SK-N-SH (cell line): ENCODE measurements at regions not wholly inside any gene's neighbourhood (a gene's known extent, or its start where the extent isn't known, plus 50 kb on each side); places are given as distances from the start of the nearest gene placed in this dataset.

ENCODE experiments used
- CTCF ChIA-PET: fragments of 300-600, 350-600 bp; formaldehyde crosslinking; extraction: SDS; loops from one replicate; lab custom pipeline; 2021; lab: Yijun Ruan, JAX
- POLR2A ChIA-PET: fragments of 350-600 bp; sonication (Branson Sonifier 250); formaldehyde crosslinking; extraction: SDS; loops from one replicate; lab custom pipeline; 2020; ENCODE audit warnings: antibody characterized with exemption, inconsistent platforms; lab: Yijun Ruan, JAX
- DNase-seq: peaks from one replicate; pipeline ENCODE4 v3.0.0; 2012
- H2AFZ ChIP-seq: fragments of 200-600 bp; sonication (generic); 2 replicates; pipeline ENCODE4 v1.8.1; 2016; ENCODE audit warnings: antibody characterized with exemption, mild to moderate bottlenecking, low read depth
- H3F3A ChIP-seq: fragments of 200-600 bp; sonication (generic); replicated peaks from 2 replicates; pipeline ENCODE3; 2016; ENCODE audit warnings: antibody characterized with exemption, mild to moderate bottlenecking; ENCODE audit not compliant: insufficient read depth
- H3K27ac ChIP-seq, 2 experiments: fragments of 200-500 bp in 1 of 2; fragments of 200-600 bp in 1 of 2; sonication (Bioruptor generic) in 1 of 2; sonication (generic), shearing (Covaris generic) in 1 of 2; 2 replicates each; pipeline versions ENCODE4 v1.5.1 to v1.6.1; 2014 to 2016; ENCODE audit warnings: low read depth in 2 of 2, inconsistent platforms in 1 of 2, low read length in 1 of 2, mild to moderate bottlenecking in 1 of 2, mixed read lengths in 1 of 2
- H3K27me3 ChIP-seq: fragments of 200-600 bp; sonication (generic), shearing (Covaris generic); 2 replicates; pipeline ENCODE4 v1.6.1; 2016; ENCODE audit warnings: mixed run types; ENCODE audit not compliant: insufficient read depth
- H3K36me3 ChIP-seq, 2 experiments: fragments of 200-500 bp in 1 of 2; fragments of 200-600 bp in 1 of 2; sonication (Bioruptor generic) in 1 of 2; sonication (generic) in 1 of 2; replicated peaks in 1 of 2; 2 replicates each; pipeline versions ENCODE3 to v1.5.1; 2014 to 2016; ENCODE audit warnings: low read length in 1 of 2, mild to moderate bottlenecking in 1 of 2; ENCODE audit not compliant: insufficient read depth in 2 of 2, control insufficient read depth in 1 of 2
- H3K4me1 ChIP-seq, 2 experiments: fragments of 200-500 bp in 1 of 2; fragments of 200-600 bp in 1 of 2; sonication (Bioruptor generic) in 1 of 2; sonication (generic), shearing (Covaris generic) in 1 of 2; 2 replicates each; pipeline versions ENCODE4 v1.5.1 to v1.6.1; 2014 to 2016; ENCODE audit warnings: low read depth in 1 of 2, low read length in 1 of 2, mixed run types in 1 of 2; ENCODE audit not compliant: insufficient read depth in 2 of 2, control insufficient read depth in 1 of 2
- H3K4me2 ChIP-seq: fragments of 200-600 bp; sonication (generic), shearing (Covaris generic); 2 replicates; pipeline ENCODE4 v1.6.1; 2017; ENCODE audit warnings: mixed run types
- H3K4me3 ChIP-seq, 2 experiments: fragments of 200-500 bp in 1 of 2; fragments of 200-600 bp in 1 of 2; sonication (Bioruptor generic) in 1 of 2; sonication (generic), shearing (Covaris generic) in 1 of 2; 2 replicates each; pipeline versions ENCODE4 v1.5.1 to v1.8.1; 2014 to 2016; ENCODE audit warnings: low read depth in 2 of 2, inconsistent platforms in 1 of 2, low read length in 1 of 2, mild to moderate bottlenecking in 1 of 2, mixed read lengths in 1 of 2, moderate library complexity in 1 of 2
- H3K79me2 ChIP-seq: fragments of 200-600 bp; sonication (generic); 2 replicates; pipeline ENCODE4 v1.8.1; 2017; ENCODE audit warnings: mild to moderate bottlenecking; ENCODE audit not compliant: insufficient read depth
- H3K9ac ChIP-seq: fragments of 200-600 bp; sonication (generic); 2 replicates; pipeline ENCODE4 v1.6.1; 2017; ENCODE audit warnings: mixed run types
- H3K9me2 ChIP-seq: fragments of 200-600 bp; sonication (generic); 2 replicates; pipeline ENCODE4 v1.6.1; 2017; ENCODE audit warnings: mixed run types
- H3K9me3 ChIP-seq: fragments of 200-600 bp; sonication (generic); 2 replicates; pipeline ENCODE4 v1.6.1; 2017; ENCODE audit warnings: mixed run types, mild to moderate bottlenecking, moderate library complexity
- H4K20me1 ChIP-seq: fragments of 200-600 bp; sonication (generic); 2 replicates; pipeline ENCODE4 v1.6.1; 2017; ENCODE audit warnings: mild to moderate bottlenecking, mixed run types; ENCODE audit not compliant: insufficient read depth
- CHD2 ChIP-seq: fragments of 150-350 bp; IDR thresholded peaks from 2 replicates; pipeline ENCODE4 v1.6.1; 2018; ENCODE audit warnings: low read length; ENCODE audit not compliant: partially characterized antibody
- ELF1 ChIP-seq: IDR thresholded peaks from 2 replicates; pipeline ENCODE4 v1.4.0; 2012
- EP300 ChIP-seq, 2 experiments: IDR thresholded peaks; 2 replicates each; pipeline versions ENCODE4 v1.4.0 to v1.6.1; 2012; ENCODE audit warnings: borderline replicate concordance in 1 of 2, low read depth in 1 of 2, low read length in 1 of 2
- FOXM1 ChIP-seq: IDR thresholded peaks from 2 replicates; pipeline ENCODE4 v1.4.0; 2012; ENCODE audit warnings: low read depth, mild to moderate bottlenecking
- GABPA ChIP-seq: IDR thresholded peaks from 2 replicates; pipeline ENCODE4 v1.4.0; 2012; ENCODE audit warnings: low read depth, mild to moderate bottlenecking
- GATA2 ChIP-seq: sonication (generic); formaldehyde crosslinking; IDR thresholded peaks from 2 replicates; pipeline ENCODE4 v1.5.0; 2020; ENCODE audit warnings: mild to moderate bottlenecking, missing genetic modification reagents
- RAD21 ChIP-seq: IDR thresholded peaks from 2 replicates; pipeline ENCODE4 v1.6.1; 2012; ENCODE audit warnings: mild to moderate bottlenecking, low read length
- RCOR1 ChIP-seq: fragments of 150-350 bp; IDR thresholded peaks from 2 replicates; pipeline ENCODE4 v1.6.1; 2017; ENCODE audit warnings: antibody characterized with exemption, low read length
- REST ChIP-seq: IDR thresholded peaks from 2 replicates; pipeline ENCODE4 v1.6.1; 2012; ENCODE audit warnings: mild to moderate bottlenecking, low read depth, low read length, moderate library complexity
- RFX5 ChIP-seq: IDR thresholded peaks from 2 replicates; pipeline ENCODE4 v1.6.1; 2012; ENCODE audit warnings: mild to moderate bottlenecking, improper control_type of control experiment, low read length
- RXRA ChIP-seq: IDR thresholded peaks from 2 replicates; pipeline ENCODE4 v1.4.0; 2012; ENCODE audit warnings: low read depth, mild to moderate bottlenecking, borderline replicate concordance
- USF1 ChIP-seq: IDR thresholded peaks from 2 replicates; pipeline ENCODE4 v1.4.0; 2012; ENCODE audit warnings: low read depth, borderline replicate concordance
- YY1 ChIP-seq: IDR thresholded peaks from 2 replicates; pipeline ENCODE4 v1.4.0; 2012; ENCODE audit warnings: low read depth, mild to moderate bottlenecking
- ZBTB33 ChIP-seq: IDR thresholded peaks from 2 replicates; pipeline ENCODE4 v1.4.0; 2012; ENCODE audit warnings: low read depth, borderline replicate concordance
- WGBS: methylation state at CpG from one replicate; pipeline ENCODE4 v1.1.6; 2017; ENCODE audit warnings: low lambda C conversion rate; 5-methylcytosine and 5-hydroxymethylcytosine counted together
- TF ChIP-seq, protein P1 (sequence below): IDR thresholded peaks from 2 replicates; pipeline ENCODE4; 2012

- H3F3A ChIP-seq: no peaks in the 10 kb centered on the region
- 6% methylated on average over 4 of the region's 4 CpGs for WGBS
- H3K9me3 ChIP-seq: no peaks in the 10 kb centered on the region
- H3K27ac ChIP-seq: peak overlapping the region in 1 of 2 experiments; percentile 71; a peak in 2 of 4 replicates
- ChIA-PET CTCF (interaction anchor here (0.8 to 3.0 kb wide), 6 partner anchors 13 to 485 kb away, joined by 3 to 14 read pairs (median 4); no protein-coding TSS in a partner anchor), POLR2A (no interaction called here)
- H3K36me3 ChIP-seq: no peaks in the 10 kb centered on the region
- peaks cover 3% of the 10 kb centered on the region; the same call in 1 of the 2 replicates for H3K9me2 ChIP-seq
- H3K4me1 ChIP-seq: peaks cover 12 to 15% of the 10 kb centered on the region in 2 experiments; a peak in 3 of 4 replicates
- TF ChIP-seq GATA2 (CRISPR knock-in tag): peak; percentile 88
- TF ChIP-seq USF1: no peak
- no peak for TF ChIP-seq FOXM1
- TF ChIP-seq RAD21: peak; percentile 8; the same call in 1 of the 2 replicates
- TF ChIP-seq CHD2: peak; percentile 45
- TF ChIP-seq EP300 (IDR thresholded peaks at IDR 0.05; ENCODE audit: borderline replicate concordance in 1 of 2, low read depth in 1 of 2, low read length in 1 of 2): peak in 1 of 2 experiments; percentile 92; a peak in 2 of 4 replicates
- TF ChIP-seq RCOR1: peak; percentile 84; the same call in 1 of the 2 replicates
- no peaks in the 10 kb centered on the region for H3K79me2 ChIP-seq
- no peaks in the 10 kb centered on the region for H4K20me1 ChIP-seq
- no peak overlapping the region for H3K4me3 ChIP-seq
- no peak overlapping the region for H2AFZ ChIP-seq
- no peak overlapping the region for H3K9ac ChIP-seq
- no peak overlapping the region for H3K4me2 ChIP-seq
- H3K27me3 ChIP-seq: no peaks in the 10 kb centered on the region
- DNase-seq: peak; percentile 9
Measured at GRCh38 chr7:16084875-16085274, 336.5 kb downstream of the CRPPA start.

DNA sequence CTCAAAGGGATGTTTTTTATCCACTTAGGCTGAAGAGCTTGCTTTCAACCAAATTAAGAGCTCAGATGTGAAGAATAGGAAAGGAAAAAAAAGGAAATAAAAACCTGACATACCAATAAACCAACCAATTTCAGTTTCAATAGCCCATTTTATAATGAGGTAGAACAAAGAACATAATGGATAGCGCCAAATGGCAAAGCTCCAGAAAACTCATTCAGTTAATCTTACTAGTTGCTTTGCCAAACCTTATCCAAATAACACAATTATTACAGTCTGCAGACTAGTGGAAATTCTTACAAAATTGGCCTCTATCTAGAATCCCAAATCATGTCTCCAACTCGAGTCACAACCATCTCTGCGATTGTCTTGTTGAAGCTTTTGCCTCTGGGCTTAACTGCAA lies 337.0 kb downstream of the CRPPA start:
- H3K4me3 ChIP-seq: no peak overlapping the region
- TF ChIP-seq RXRA (no peak), ELF1 (no peak), GABPA (no peak), GATA2 (CRISPR knock-in tag) (no peak), YY1 (no peak), FOXM1 (no peak), REST (no peak), RFX5 (no peak), USF1 (no peak), ZBTB33 (no peak)
- TF ChIP-seq, protein P1, sequence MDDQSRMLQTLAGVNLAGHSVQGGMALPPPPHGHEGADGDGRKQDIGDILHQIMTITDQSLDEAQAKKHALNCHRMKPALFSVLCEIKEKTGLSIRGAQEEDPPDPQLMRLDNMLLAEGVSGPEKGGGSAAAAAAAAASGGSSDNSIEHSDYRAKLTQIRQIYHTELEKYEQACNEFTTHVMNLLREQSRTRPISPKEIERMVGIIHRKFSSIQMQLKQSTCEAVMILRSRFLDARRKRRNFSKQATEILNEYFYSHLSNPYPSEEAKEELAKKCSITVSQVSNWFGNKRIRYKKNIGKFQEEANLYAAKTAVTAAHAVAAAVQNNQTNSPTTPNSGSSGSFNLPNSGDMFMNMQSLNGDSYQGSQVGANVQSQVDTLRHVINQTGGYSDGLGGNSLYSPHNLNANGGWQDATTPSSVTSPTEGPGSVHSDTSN: no peak
- CTCF ChIA-PET: interaction anchor here (0.8 to 3.0 kb wide), 7 partner anchors 8 to 485 kb away, joined by 3 to 14 read pairs (median 4); no protein-coding TSS in a partner anchor
- no peaks in the 10 kb centered on the region for H3F3A ChIP-seq
- H3K36me3 ChIP-seq: no peaks in the 10 kb centered on the region
- H3K9me3 ChIP-seq: no peaks in the 10 kb centered on the region
- no peaks in the 10 kb centered on the region for H3K79me2 ChIP-seq
- H4K20me1 ChIP-seq: no peaks in the 10 kb centered on the region
- H3K9me2 ChIP-seq: peaks cover 3% of the 10 kb centered on the region; the same call in 1 of the 2 replicates
- no peak overlapping the region for H3K9ac ChIP-seq
- H3K4me1 ChIP-seq: peaks cover 12 to 13% of the 10 kb centered on the region in 2 experiments; a peak in 3 of 4 replicates
- H3K27ac ChIP-seq: peak overlapping the region in 1 of 2 experiments; percentile 71; a peak in 2 of 4 replicates
- WGBS: 6% methylated on average over 3 of the region's 3 CpGs
- DNase-seq: no peak
- H3K27me3 ChIP-seq: no peaks in the 10 kb centered on the region
- POLR2A ChIA-PET: interaction anchor here (0.6 kb wide), 1 partner anchor 562 kb away, joined by 3 read pairs; no protein-coding TSS in a partner anchor
- no peak overlapping the region for H3K4me2 ChIP-seq
- H2AFZ ChIP-seq: no peak overlapping the region
